SU-DHL-6 (cell line): ENCODE measurements at regions not wholly inside any gene's neighbourhood (a gene's known extent, or its start where the extent isn't known, plus 50 kb on each side); places are given as distances from the start of the nearest gene placed in this dataset.

Experiments
- EZH2phosphoT487 ChIP-seq: fragments of 200-600 bp; sonication (generic), shearing (Covaris generic); conservative IDR thresholded peaks from 2 replicates; pipeline ENCODE4 v1.6.1; 2018; ENCODE audit warnings: mild to moderate bottlenecking, antibody characterized with exemption, low read length, moderate library complexity, mixed read lengths
- TF ChIP-seq, protein P1 (sequence below): fragments of 200-600 bp; sonication (generic); IDR thresholded peaks from one replicate; pipeline ENCODE4 v1.5.1; 2017; ENCODE audit warnings: antibody characterized with exemption, mild to moderate bottlenecking, low read length, moderate library complexity; ENCODE audit not compliant: insufficient read depth, poor library complexity, severe bottlenecking

DNA sequence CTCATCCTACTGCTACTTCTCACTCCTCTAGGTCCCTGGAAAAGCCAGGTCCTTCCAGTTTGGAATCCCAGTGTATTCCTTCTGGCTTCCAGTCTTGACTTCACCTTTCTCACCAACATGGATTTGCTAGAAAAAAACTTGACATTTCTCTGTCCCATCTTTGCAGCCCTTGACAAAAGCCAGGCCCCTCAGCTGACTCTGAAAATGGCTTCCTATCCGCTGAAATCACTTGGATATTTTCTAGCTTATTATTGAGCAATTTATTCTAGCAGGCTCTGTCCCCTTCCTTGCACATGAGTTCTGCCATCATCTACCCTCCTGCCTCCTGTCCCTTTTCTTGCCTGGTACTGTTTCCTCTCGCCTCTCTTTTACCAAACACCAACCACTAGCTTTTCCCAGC, 427.2 kb downstream of the BUD13 start:
- TF ChIP-seq, protein P1, sequence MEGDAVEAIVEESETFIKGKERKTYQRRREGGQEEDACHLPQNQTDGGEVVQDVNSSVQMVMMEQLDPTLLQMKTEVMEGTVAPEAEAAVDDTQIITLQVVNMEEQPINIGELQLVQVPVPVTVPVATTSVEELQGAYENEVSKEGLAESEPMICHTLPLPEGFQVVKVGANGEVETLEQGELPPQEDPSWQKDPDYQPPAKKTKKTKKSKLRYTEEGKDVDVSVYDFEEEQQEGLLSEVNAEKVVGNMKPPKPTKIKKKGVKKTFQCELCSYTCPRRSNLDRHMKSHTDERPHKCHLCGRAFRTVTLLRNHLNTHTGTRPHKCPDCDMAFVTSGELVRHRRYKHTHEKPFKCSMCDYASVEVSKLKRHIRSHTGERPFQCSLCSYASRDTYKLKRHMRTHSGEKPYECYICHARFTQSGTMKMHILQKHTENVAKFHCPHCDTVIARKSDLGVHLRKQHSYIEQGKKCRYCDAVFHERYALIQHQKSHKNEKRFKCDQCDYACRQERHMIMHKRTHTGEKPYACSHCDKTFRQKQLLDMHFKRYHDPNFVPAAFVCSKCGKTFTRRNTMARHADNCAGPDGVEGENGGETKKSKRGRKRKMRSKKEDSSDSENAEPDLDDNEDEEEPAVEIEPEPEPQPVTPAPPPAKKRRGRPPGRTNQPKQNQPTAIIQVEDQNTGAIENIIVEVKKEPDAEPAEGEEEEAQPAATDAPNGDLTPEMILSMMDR, result no peak
- no peak for TF ChIP-seq EZH2phosphoT487
